NCI-H524 (cell line): ENCODE measurements at regions not wholly inside any gene's neighbourhood (a gene's known extent, or its start where the extent isn't known, plus 50 kb on each side); places are given as distances from the start of the nearest gene placed in this dataset.

Experiments used
- DNase-seq, 2 experiments: peaks; one replicate each; lab custom pipeline; 2025; lab: John Stamatoyannopoulos, UW

GRCh38 chr20:52727740-52728456, 244.3 kb upstream of the TSHZ2 start:
- DNase-seq: no peak

GRCh38 chr20:52724541-52724940, 247.6 kb upstream of the TSHZ2 start:
- no peak for DNase-seq

GRCh38 chr20:52722926-52723688, 249.1 kb upstream of the TSHZ2 start:
- DNase-seq: no peak

GRCh38 chr20:52708137-52708536, 264.0 kb upstream of the TSHZ2 start:
- DNase-seq: no peak

- DNase-seq: no peak
These were observed 267.6 kb upstream of the TSHZ2 start for GRCh38 chr20:52704553-52704952.

GRCh38 chr20:52688345-52688744, 283.8 kb upstream of the TSHZ2 start:
- no peak for DNase-seq

GRCh38 chr20:52684905-52685304, 287.3 kb upstream of the TSHZ2 start:
- DNase-seq: no peak

GRCh38 chr20:52684176-52684575, 288.0 kb upstream of the TSHZ2 start:
- DNase-seq: no peak

- DNase-seq: no peak
These were observed 288.4 kb upstream of the TSHZ2 start for GRCh38 chr20:52683761-52684160.

- no peak for DNase-seq
These were observed 289.9 kb upstream of the TSHZ2 start for GRCh38 chr20:52682237-52682636.

GRCh38 chr20:52681288-52681687, 290.9 kb upstream of the TSHZ2 start:
- DNase-seq: no peak

GRCh38 chr20:52677216-52677615, 294.9 kb upstream of the TSHZ2 start:
- no peak for DNase-seq

- DNase-seq: no peak
These were observed 295.7 kb upstream of the TSHZ2 start for GRCh38 chr20:52676283-52676995.

GRCh38 chr20:52675375-52675774, 296.8 kb upstream of the TSHZ2 start:
- DNase-seq: no peak

- DNase-seq: no peak
These were observed 303.5 kb upstream of the TSHZ2 start for GRCh38 chr20:52668626-52669025.

GRCh38 chr20:52667358-52667757, 304.8 kb upstream of the TSHZ2 start:
- no peak for DNase-seq

GRCh38 chr20:52665441-52665840, 306.7 kb upstream of the TSHZ2 start:
- DNase-seq: no peak

- DNase-seq: no peak
These were observed 316.8 kb upstream of the TSHZ2 start for GRCh38 chr20:52655395-52655794.

GRCh38 chr20:52654567-52654966, 317.6 kb upstream of the TSHZ2 start:
- no peak for DNase-seq

- DNase-seq: no peak
These were observed 319.9 kb upstream of the TSHZ2 start for GRCh38 chr20:52652271-52652670.

GRCh38 chr20:52649727-52650126, 322.4 kb upstream of the TSHZ2 start:
- no peak for DNase-seq

- no peak for DNase-seq
These were observed 326.3 kb upstream of the TSHZ2 start for GRCh38 chr20:52645822-52646221.

GRCh38 chr20:52643034-52643433, 329.1 kb upstream of the TSHZ2 start:
- DNase-seq: no peak
